ENCODE measurements at regions not wholly inside any gene's neighbourhood (a gene's known extent, or its start where the extent isn't known, plus 50 kb on each side); places are given as distances from the start of the nearest gene placed in this dataset.
"Not testable (repeated sequence)": the region's sequence is repeated elsewhere in the genome, so short reads cannot be mapped to it uniquely, and the experiment has no call there.

- no peak for DNase-seq (ENCODE audit: low read depth)
Observed at GRCh38 chr17:83159204-83160049, 80.0 kb downstream of the METRNL start.

- DNase-seq (ENCODE audit: low read depth): no peak
Observed at GRCh38 chr17:83160443-83161297, 81.3 kb downstream of the METRNL start.

GRCh38 chr17:83161298-83162034, 82.1 kb downstream of the METRNL start:
- no peak for DNase-seq (ENCODE audit: low read depth)

- DNase-seq (ENCODE audit: low read depth): no peak
Observed at GRCh38 chr17:83162035-83162745, 82.8 kb downstream of the METRNL start.

DNA sequence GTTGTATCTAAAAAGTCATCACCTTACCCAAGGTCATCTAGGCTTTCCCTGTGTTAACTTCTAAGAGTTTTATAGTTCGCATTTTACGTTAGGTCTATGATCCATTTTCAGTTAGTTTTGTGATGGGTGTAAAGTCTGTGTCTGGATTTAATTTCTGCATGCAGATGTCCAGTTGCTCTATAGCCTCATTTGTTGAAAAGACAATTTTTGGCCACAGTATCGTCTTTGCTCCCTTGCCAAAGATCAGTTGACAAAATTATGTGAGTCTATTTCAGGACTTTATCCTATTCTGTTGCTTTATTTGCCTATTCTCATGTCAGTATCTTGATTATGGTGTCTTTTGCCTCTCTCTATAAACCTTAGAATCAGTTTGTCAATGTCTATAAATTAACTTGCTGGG, 85.1 kb downstream of the METRNL start:
- DNase-seq (ENCODE audit: low read depth): no peak

GRCh38 chr17:83170571-83171260, 91.3 kb downstream of the METRNL start:
- DNase-seq (ENCODE audit: low read depth): no peak

- DNase-seq (ENCODE audit: low read depth): no peak
Observed at GRCh38 chr17:83171661-83172060, 92.3 kb downstream of the METRNL start.

GRCh38 chr17:83172099-83172498, 92.7 kb downstream of the METRNL start:
- not testable (repeated sequence) for DNase-seq (ENCODE audit: low read depth)

DNA sequence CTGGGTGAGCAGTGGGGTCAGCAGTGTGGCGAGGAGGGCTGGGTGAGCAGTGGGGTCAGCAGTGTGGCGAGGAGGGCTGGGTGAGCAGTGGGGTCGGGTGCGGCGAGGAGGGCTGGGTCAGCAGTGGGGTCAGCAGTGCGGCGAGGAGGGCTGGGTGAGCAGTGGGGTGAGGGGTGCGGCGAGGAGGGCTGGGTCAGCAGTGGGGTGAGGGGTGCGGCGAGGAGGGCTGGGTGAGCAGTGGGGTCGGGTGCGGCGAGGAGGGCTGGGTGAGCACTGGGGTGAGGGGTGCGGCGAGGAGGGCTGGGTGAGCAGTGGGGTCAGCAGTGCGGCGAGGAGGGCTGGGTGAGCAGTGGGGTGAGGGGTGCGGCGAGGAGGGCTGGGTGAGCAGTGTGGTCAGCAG, 93.2 kb downstream of the METRNL start:
- DNase-seq (ENCODE audit: low read depth): not testable (repeated sequence)

DNA sequence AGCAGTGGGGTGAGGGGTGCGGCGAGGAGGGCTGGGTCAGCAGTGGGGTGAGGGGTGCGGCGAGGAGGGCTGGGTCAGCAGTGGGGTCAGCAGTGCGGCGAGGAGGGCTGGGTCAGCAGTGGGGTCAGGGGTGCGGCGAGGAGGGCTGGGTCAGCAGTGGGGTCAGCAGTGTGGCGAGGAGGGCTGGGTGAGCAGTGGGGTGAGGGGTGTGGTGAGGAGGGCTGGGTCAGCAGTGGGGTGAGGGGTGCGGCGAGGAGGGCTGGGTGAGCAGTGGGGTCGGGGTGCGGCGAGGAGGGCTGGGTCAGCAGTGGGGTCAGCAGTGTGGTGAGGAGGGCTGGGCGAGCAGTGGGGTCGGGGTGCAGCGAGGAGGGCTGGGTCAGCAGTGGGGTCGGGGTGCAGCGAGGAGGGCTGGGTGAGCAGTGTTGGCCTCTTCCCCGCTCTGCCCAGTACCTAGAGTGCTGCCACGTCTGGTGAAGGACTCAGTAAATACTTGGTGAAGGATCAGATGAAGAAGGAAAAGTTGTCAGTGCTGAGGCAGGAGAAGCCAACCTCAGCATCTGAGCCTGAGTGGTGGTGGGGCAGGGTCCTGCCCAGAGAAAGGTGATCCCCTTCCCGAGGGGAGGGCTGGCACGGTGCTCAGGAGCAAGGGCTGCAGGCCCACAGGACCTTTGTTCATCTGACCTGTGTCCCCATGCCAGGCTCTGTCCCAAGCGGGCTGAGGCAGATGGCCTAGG, 93.9 kb downstream of the METRNL start:
- DNase-seq (ENCODE audit: low read depth): not testable (repeated sequence)

DNA sequence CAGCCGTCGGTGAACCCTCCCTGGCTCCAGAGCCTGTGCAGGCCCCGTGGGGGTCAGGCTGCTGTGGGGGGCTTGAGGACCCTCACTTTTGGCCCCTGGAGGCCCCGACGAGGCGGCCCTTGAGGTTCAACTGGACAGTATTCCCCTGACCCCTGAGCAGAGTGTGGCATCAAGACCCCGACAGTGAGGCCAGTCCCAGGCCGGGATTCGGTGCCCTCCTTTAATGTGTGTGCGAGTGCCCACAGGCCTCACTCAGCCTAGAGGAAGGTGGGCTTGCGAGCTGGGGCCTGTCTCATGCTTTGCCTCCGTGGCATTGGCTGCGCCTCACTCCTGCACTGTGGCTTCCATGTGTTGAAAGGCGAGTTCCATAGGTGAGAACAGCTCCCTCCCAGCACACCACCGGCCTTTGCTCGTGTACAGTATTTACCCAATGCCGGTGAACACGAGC, 94.5 kb downstream of the METRNL start:
- DNase-seq (ENCODE audit: low read depth): no peak

- no peak for DNase-seq (ENCODE audit: low read depth)
Observed at GRCh38 chr17:83174362-83175118, 95.1 kb downstream of the METRNL start.

- no peak for DNase-seq (ENCODE audit: low read depth)
Observed at GRCh38 chr17:83175119-83175821, 95.9 kb downstream of the METRNL start.

- no peak for DNase-seq (ENCODE audit: low read depth)
Observed at GRCh38 chr17:83175822-83176622, 96.6 kb downstream of the METRNL start.

GRCh38 chr17:83176623-83177583, 97.5 kb downstream of the METRNL start:
- DNase-seq (ENCODE audit: low read depth): no peak

GRCh38 chr17:83177611-83178532, 98.5 kb downstream of the METRNL start:
- DNase-seq (ENCODE audit: low read depth): no peak
